HG03139 (cell line): ENCODE measurements at regions not wholly inside any gene's neighbourhood (a gene's known extent, or its start where the extent isn't known, plus 50 kb on each side); places are given as distances from the start of the nearest gene placed in this dataset.
A peak's percentile ranks its signal among the peaks of the same experiment; 100 is the strongest.

Source experiments
- ATAC-seq: cut with Tn5 transposase; IDR thresholded peaks from one replicate; pipeline ENCODE4 v1.9.1; 2021; ENCODE audit not compliant: unreplicated experiment

DNA sequence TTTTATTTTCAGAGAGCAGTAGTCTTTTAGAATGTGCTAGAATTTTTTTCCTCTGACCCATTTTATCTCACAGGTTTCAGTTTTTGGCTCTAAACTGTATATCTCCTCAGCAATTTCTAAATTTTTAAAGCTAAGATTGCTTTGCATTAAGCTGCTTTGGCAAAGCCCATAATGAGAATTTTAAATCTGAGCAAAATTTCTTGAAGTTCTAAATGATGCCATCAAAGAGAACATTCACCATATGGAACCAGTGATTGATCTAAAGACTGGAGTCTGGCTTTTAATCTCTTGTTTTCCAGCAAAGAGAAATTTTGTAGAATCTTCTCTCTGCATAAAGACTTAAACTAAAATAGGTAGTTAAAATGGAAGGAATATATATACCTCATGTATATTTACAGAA, 313.6 kb downstream of the TBC1D32 start:
- no peak for ATAC-seq

DNA sequence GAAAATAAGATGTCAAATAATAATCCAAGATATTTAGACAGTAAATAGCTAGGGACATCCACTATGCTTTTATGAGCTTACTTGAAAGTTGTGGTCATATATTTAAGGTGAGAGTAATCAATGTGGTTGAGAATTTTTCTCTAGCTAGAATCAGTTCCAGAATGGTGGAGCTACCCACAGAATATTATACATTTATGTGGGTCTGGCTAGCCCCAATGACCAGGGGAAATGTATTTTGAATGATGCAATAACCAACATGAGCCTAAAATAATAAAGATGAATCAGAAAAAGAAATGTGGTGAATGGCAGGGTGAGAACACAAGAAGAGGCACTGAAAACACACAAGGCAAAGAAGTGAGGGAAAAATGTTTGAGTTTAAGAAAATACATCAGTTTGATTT, 325.7 kb downstream of the TBC1D32 start:
- ATAC-seq: no peak

DNA sequence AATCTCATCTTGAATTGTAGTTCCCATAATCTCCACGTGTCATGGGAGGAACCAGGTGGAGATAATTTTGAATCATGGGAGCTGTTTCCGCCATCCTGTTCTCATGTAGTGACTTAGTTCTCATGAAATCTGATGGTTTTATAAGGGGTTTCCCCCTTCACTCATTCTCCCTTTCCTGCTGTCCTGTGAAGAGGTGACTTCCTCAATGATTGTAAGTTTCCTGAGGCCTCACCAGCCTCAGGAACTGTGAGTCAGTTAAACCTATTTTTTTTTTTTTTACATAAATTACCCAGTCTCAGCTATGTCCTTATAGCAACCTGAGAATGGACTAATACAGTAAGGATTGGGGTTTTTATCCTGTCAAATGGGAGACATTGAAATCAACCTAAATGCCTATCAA, 328.3 kb downstream of the TBC1D32 start:
- no peak for ATAC-seq

DNA sequence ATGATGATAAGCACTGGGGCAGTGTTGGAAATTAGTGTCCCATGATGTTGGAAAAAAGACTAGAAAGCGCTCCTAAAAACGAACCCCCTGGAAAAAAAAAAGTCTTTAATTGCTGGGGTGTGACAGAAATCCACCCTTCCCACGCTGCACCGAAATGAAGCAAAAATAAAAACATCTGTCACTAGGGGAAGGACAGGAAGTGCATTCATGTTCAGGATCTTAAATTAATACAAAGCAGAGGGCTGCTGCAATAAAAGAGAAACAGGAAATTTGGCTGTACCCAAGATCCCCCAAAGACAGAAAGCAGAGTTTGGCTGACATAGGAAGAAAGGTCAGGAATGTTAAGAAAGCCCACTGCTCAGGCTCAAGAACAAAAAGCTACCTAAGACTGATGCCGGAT, 333.9 kb downstream of the TBC1D32 start:
- no peak for ATAC-seq

DNA sequence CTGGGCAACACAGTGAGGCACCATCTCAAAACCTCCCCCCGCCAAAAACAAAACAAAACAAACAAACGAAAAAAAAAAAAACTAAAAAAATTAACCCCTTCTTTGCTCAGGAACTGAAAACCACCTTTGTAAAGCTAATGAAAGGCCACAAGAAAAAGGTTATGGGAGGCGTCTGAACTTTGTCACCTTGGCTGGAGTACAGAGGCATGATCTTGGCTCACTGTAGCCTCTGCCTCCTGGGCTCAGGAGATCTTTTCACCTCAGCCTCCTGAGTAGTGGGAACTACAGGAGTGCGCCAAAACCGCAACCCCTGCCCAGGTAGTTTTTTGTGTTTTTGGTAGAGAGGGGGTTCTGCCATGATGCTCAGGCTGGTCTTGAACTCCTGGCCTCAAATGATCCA, 337.9 kb downstream of the TBC1D32 start:
- no peak for ATAC-seq

DNA sequence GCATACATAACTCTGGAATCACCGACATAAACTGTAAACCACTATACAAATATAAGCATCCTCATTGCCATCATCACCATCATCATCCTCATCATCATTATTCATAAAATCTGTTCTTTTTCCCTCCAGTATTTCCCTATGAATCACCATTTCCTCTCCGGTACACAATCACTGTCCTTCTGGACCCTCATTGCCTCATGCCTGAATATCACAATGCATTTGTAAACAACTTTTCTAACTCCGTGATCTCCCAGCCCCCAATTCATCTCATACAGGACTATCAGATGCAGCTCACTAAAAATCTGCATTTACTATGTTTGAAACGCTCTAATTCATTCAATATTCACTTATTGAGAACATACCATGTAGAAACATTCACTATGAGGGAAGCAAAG, 339.7 kb downstream of the TBC1D32 start:
- no peak for ATAC-seq

DNA sequence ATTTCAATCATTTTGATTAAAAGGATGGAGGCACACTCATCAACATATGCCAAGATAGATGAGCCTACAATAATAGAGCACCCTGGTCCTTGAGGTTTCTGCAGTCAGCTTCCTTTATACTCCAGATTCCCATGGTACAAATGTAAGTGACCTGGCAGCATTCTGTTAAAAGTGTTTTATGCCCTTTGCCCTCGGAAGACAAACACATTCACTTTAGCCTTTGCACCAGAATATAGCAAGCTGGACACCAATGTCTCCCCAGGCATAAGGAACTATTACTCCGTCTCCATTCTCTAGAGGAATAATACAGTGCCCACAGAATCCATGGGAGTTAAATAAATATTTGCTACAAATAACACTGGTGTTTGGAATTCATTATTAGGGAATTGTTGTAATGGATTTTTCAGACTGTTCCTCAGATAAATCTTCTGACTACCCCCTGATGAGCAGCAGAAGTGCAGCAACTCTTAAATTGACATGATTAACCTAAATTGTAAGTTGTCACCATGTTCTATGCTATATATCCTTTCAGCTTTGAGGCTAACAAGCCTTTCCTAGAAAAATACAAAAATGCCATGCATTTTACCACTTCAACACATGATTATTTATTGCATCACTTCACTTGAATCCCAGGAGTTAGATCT, 340.2 kb downstream of the TBC1D32 start:
- ATAC-seq: no peak

DNA sequence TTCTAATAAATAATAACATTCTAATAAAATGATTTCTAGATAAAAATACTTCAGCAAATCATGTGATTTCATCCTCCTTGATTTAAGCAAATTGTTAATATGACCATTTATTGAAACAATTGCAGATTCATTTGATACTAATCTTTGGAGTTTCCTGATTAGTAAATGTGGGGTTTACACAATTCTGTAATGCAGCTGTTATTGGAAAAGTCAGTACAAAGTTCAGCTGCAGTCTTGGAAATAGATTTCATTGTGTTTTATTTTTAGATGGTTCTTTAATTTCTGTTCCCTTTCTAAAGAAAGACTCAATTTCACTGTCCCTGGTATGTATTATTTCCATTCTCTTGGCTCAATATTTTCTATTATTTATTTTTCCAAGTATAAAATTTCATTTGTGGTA, 342.0 kb downstream of the TBC1D32 start:
- no peak for ATAC-seq

DNA sequence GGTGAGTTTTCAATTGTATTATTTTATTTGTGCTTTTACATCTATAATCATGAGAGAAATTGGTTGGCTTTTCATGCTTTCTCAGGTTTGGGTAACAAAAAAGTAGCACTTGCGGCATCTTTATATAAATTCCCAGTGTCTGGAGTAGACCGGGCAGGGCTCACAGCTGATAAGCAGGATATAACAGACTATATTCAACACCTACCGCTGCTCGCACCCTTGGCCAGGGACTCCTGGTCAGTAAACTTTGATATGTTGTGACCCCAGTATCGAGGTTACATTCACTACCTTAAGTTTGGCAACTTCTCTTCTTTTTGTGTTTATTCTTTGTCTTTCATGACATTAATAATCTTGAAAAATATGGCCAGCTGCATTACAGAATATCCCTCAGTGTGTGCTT, 343.4 kb downstream of the TBC1D32 start:
- no peak for ATAC-seq

DNA sequence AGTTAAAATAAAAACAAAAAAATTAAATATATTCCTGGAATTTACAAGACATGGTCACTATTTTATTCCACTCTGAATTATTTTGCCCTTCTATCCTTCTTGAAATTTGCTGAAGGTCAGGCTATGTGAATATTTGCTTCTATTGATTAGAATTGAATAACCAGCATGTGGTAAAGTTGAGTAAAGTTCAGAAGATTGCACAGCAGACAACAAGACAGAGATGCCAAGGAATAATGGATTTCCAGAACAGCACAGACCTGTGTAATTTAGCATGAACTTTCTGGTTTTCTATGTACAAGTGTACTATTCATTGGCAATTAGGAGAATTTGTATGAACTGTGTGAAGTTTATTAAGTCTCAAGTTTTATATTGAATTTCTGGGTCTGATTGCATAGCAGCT, 352.4 kb downstream of the TBC1D32 start:
- no peak for ATAC-seq

DNA sequence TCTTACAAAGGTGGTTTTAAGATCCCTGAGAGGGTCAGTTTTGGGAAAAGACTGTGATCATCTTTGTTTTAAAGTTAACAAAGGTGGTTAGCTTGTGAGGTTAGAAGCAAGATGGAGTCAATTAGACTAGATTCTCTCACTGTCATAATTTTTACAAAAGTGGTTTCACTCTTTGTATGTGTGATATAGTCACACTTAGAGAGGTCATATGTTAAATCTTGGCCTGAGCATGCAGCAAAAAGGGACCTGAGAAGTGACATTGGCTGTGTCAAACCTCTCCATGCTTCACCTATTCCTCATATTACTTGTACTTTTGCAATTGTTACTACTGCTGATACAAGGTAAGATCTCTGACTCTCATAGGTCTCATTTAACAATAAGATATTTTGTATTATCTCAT, 368.0 kb downstream of the TBC1D32 start:
- ATAC-seq: no peak

DNA sequence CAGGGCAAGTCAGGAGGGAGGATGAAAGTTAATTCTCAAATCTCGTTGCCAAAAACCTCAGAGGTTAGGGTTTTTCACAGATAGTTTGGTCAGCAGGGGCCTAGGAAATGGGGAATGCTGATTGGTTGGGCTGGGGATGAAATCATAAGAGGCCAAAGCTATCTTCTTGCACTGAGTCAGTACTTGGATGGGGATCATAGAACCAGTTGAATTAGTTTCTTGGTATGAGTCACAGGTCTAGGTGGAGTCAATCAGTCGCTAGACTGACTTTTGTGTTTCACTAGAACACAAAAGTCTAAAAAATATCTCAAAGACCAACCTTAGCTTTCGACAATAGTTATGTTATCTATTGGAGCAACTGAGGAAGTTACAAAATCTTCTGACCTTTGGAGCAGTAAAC, 368.5 kb downstream of the TBC1D32 start:
- ATAC-seq: peak; percentile 50

DNA sequence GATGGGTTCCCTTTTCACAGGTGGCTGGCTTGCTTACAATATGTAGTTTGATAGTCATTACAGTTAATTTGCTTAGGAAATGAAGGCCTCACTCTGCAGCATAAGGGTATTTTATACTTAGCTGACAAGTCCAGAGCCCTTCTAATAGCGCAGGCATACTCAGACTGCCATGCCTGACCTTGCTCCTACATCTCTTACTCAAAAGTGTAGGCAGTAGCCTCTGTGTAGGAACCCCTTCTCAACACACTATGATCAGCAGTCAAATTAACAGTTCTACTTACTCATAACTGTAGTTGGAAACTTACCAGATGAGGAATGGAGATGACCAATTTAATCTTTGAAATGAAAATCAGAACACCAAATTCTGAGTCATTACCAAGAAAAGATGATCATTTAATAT, 373.5 kb downstream of the TBC1D32 start:
- no peak for ATAC-seq

DNA sequence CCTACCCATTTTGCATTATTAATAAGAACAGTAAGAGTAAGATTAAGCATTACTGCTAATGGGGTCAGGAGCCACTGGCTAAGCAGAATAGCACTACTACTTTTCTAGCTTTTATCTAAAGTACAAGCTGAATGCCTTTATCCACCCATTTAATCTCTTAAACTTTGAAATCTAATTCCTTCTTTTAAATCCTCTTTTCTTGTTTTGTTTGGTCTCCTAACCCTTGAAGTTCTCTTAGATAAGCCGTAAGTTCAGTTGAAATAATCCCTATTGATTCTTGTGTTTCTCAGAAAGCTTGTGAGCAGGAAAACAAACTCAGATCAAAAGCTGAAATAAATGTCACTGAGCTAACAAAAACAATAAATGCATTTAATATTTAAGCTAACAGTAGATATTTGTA, 380.2 kb downstream of the TBC1D32 start:
- ATAC-seq: no peak

DNA sequence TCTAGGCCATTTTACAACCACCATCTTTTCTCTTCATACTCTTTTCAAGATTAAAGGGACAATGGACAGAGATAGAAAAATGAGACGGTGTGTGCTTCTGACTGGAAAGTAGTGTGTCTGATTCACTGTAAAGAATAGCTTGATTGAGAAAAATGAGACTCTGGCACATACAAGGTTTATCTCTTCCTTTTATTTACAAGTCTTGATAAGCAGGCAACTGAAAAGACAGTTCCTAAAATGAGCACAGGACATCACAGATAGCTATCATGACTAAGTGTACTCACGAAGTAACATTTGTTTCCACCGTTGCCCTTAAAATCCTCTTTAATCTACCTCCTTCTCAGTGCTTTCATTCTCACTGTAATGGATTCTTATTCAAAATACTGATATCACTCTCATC, 383.0 kb downstream of the TBC1D32 start:
- no peak for ATAC-seq

DNA sequence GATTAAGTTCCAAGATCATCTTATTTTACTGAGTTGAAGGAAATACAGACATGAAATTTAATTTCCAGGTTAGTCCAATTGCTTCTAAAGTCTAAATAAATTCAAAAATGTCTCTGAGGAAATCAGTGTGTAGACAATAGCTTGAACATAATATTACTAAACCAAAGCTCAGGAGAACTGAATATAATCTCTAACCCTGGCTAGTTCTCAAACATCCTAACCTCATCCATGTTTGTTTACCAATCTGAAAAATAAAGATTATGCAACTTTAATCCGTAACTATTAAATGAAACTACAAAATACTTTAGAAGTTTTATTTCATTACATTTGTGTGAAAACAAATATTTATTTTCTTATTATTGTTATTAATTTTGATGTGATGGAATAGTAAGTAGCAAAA, 387.2 kb downstream of the TBC1D32 start:
- ATAC-seq: no peak

DNA sequence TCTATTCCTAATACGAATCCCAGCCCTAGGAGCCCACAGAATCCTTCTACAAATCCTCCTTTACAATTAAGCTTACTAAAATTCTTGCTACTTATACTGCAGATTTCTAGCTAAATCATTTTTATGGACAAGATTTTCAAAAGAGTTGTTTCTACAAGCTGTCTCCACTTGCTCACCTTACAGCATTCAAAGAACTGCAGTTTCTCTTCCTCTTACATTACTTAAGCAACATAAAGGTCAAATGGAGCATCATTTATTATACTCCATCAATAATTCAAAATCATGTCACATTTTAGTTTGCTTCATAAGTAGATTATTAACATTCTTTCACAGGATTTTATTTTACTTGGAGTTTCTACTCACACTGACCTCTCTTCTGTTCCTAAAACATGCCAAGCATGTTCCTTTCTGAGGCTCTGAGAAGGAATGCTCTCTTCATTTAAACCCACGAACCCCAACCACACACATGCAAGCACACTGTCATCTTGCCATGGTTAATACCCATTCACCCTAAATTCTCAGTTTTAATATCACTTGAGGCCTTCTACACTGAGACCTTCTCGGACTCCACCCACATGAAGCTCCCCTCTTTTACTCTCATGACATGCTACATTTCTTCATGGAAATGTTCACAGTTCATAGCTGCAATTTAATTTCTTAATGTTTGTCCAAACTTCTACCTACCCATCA, 388.2 kb downstream of the TBC1D32 start:
- peak; percentile 50 for ATAC-seq

DNA sequence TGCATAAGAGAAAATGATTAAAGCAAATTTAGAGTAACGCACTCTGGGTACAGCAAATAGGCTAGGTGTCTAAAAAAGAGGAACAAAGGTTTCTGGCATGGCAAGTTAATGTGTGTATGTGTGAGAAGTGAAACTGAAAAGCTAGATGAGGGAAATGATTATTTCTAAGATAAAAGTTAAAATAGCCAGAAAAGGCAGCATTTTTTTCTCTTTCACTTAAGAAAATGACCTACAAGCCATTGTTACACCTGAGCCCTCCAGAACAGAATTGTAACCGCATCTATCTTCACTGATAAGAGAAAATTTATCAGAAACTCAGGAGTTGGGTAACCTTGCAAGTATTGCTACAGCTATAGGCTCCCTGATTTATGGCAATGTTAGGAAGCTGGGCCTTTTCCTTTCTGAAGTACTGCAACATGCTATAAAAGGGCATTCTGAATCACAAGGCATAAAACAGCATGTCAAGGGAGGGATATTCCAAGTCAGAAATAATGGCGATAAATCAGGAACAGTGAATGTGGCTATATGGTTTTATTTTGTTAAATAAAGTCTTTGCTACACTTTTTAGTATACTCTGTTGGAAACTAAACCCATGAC, 395.3 kb downstream of the TBC1D32 start:
- peak; percentile 93 for ATAC-seq

DNA sequence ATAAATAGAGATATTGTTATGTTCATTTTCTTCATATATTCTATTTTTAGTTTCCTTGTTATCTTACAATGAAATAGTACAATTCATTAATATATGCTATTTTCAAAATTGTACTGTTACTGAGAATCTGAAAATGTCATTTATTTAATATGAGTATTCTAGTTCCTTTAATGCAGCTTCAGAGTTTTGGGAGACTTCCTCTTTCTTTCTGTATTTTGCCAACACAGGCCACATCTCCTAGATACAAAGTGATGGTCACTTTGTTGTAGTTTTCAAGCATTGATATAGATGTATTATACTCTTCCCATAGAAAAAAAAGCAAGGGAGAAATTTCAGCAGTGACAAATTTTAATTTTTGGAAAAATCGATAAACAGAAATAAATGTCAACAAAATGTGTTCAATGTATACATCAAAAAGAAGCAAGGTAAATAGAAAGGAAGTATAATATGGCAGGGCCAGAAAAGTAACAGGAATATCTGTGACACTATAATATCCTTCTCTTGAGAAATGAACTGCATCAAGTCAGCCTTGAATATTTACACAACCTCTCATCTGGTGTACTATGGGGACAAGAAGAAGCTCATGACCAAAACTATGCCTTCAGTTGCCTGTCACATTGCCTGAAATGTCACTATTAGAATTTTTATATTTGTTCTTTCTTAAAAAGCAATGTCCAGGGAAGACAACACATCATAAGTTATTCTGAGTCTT, 396.0 kb downstream of the TBC1D32 start:
- peak; percentile 43 for ATAC-seq

DNA sequence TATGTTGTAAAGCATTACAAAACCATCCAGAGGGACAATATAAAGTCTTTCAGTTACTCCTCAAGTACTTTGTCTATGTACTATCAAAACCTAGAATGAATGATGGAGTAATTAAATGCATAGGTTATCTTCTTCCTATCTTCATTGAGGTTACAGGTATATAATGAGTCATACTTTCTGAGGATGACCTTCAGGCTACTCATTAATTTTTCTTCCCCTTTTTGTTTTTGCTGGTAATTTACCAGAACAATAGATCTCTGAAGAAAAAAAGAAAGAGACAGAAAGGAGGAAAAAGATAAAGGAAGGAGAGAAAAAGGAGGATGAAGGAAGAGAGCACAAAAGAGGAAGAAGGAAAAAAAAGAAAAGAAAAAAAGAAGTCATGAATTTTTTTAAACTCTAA, 398.4 kb downstream of the TBC1D32 start:
- ATAC-seq: peak; percentile 39

DNA sequence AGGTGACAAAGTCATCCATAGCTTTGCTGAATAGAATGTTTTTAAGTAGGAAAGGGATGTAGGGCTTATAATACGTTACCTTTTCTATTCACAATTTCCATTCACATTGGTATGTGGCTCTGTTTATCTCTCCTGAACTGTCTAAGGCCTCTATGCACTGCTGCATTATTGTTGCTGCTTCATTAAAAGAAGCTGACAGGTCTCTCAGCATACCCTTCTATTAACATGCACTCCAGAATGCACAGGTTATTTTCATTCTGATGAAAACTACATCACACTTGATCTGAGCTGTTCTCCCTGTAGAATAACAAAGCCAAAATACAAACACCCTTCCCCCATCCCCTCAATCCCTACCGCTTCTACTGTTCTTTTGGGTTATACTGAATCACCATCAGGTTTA, 399.3 kb downstream of the TBC1D32 start:
- ATAC-seq: no peak
